BJ (cell line): ENCODE measurements at regions not wholly inside any gene's neighbourhood (a gene's known extent, or its start where the extent isn't known, plus 50 kb on each side); places are given as distances from the start of the nearest gene placed in this dataset.

ENCODE experiments used
- CTCF ChIA-PET: fragments of 350-600 bp; formaldehyde crosslinking; extraction: SDS; loops from one replicate; lab custom pipeline; 2021; ENCODE audit warnings: antibody characterized with exemption, inconsistent platforms; lab: Yijun Ruan, JAX
- POLR2A ChIA-PET: fragments of 300-600 bp; sonication (Branson Sonifier 250); formaldehyde crosslinking; extraction: SDS; loops from one replicate; lab custom pipeline; 2021; ENCODE audit warnings: antibody characterized with exemption; lab: Charles Lee
- DNase-seq: peaks from one replicate; pipeline ENCODE4 v3.0.0-alpha.2; 2011; ENCODE audit warnings: low read depth
- H3K27me3 ChIP-seq: 2 replicates; pipeline ENCODE4 v1.6.0; 2011; ENCODE audit warnings: low read length; ENCODE audit not compliant: control insufficient read depth, insufficient read depth
- H3K36me3 ChIP-seq: 2 replicates; pipeline ENCODE4 v1.5.1; 2011; ENCODE audit warnings: low read length; ENCODE audit not compliant: control insufficient read depth, insufficient read depth
- H3K4me3 ChIP-seq: 2 replicates; pipeline ENCODE4 v1.5.1; 2011; ENCODE audit warnings: low read depth, mild to moderate bottlenecking, control low read depth, low read length
- TF ChIP-seq, protein P1 (sequence below): IDR thresholded peaks from 2 replicates; pipeline ENCODE4 v1.5.1; 2011; ENCODE audit warnings: low read depth, mild to moderate bottlenecking, control low read depth, inconsistent platforms, low read length, moderate library complexity; ENCODE audit not compliant: insufficient read depth

DNA sequence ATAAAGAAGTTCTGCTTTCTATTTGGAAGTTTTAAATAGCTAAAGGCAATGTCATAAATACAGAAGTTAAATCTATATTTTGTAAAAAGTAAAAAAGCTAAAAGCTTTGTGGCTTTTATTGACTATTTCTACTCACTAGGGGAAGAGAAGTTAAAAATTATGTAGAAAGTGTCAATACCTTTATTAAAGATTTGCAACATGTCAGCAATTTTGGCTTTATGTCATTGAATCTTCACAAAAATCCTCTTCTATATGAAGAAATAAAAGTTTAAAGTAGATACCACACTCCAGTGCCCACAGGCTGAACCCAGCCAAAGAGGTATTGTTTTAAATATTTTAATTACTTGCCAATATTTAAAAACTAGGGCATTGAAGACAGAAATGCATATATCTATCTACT lies 160.6 kb upstream of the HSF2 start:
- ChIA-PET CTCF (no interaction called here), POLR2A (no interaction called here)
- H3K36me3 ChIP-seq: no peaks in the 10 kb centered on the region
- H3K4me3 ChIP-seq: no peak overlapping the region
- TF ChIP-seq, protein P1, sequence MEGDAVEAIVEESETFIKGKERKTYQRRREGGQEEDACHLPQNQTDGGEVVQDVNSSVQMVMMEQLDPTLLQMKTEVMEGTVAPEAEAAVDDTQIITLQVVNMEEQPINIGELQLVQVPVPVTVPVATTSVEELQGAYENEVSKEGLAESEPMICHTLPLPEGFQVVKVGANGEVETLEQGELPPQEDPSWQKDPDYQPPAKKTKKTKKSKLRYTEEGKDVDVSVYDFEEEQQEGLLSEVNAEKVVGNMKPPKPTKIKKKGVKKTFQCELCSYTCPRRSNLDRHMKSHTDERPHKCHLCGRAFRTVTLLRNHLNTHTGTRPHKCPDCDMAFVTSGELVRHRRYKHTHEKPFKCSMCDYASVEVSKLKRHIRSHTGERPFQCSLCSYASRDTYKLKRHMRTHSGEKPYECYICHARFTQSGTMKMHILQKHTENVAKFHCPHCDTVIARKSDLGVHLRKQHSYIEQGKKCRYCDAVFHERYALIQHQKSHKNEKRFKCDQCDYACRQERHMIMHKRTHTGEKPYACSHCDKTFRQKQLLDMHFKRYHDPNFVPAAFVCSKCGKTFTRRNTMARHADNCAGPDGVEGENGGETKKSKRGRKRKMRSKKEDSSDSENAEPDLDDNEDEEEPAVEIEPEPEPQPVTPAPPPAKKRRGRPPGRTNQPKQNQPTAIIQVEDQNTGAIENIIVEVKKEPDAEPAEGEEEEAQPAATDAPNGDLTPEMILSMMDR: no peak
- H3K27me3 ChIP-seq: no peaks in the 10 kb centered on the region
- no peak for DNase-seq

DNA sequence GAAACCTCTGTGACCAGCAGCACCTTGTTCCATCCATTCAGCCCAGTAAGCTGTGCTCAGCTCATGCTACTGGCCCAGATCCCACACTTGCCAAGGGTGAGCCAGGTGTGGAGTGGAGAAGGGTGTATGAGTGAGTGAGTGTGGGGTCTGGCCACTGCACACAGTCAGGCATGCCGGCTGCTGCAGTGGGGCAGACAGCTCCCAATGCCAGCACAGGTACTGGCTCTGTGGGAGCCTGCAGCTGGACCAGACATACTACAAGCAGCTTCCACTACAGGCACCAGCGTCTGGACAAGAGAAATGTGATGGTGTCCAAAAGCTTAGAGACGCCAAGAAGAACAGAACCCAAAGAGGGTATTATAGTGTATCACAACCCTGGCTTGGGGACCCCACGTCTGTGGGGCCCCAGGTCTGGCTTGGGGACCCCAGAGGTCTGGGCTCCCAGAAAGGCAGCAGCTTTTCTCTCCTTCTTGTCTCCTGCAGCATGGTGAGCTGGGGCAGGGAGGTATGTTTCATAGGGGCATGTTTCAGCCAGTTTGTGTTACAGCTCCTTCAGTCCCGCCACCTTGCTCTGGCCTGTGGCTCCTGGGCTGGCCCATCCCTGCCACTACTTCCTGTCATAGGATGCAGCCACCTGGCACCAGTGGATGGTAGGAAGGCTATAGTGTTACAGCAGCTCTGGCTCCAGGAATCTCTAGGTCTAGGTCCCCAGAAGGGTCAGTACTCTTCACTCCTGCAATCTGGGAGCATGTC lies 152.4 kb upstream of the HSF2 start:
- no peak for DNase-seq
- TF ChIP-seq, protein P1: no peak
- H3K4me3 ChIP-seq: no peak overlapping the region
- ChIA-PET POLR2A (no interaction called here), CTCF (no interaction called here)
- H3K36me3 ChIP-seq: no peaks in the 10 kb centered on the region
- no peaks in the 10 kb centered on the region for H3K27me3 ChIP-seq

DNA sequence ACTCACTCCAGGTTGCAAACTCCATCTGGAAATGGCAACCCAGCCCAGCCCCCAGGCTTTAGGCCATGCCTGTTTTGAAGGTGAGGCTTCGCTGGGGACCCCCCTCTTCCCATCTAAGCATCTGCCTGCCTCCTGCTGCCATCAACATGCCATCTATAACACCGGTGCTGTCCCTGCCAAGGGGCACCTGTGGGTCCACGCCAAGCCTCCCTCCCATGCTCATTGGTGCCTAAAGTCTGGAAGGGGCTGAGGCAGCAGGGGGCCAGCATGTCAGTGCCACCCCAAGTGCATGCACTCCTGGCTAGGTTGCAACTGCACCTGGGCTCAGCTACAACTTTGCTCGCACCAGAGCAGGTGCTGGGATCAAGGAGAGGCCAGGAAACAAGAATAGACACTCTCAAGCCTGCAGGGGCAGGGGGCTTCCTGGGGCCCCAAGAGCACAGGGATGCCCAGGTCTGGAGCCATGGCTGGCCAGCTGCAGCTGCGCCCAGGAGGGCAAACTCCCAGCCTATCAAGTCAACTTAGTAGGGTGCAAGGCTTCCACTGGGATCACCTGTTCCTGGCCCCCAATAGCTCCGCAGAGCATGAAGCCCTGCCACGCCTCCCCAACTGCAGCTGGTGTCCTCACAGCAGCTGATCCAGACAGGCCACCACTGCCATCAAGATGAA lies 151.3 kb upstream of the HSF2 start:
- H3K36me3 ChIP-seq: no peaks in the 10 kb centered on the region
- H3K27me3 ChIP-seq: no peaks in the 10 kb centered on the region
- POLR2A ChIA-PET: no interaction called here
- CTCF ChIA-PET: no interaction called here
- no peak overlapping the region for H3K4me3 ChIP-seq
- no peak for DNase-seq
- TF ChIP-seq, protein P1: no peak

DNA sequence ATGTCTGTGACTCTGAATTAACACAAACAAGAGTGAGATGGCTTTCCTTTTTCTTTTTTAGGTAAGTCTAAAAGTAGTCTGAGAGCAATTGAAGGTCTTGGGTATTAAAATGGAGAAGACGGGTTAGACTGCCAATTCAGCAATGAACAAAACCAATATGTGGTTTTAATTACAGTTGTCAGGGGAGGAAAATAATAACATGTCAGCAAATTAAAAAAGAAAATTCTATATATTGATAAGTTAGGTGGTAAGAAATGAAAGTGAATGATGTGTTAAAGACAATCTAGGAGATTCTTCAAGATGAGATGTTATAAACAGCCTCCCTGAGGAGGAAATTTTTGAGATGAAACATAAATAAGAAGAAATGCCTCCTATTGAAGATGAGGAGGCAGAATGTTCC lies 150.6 kb upstream of the HSF2 start:
- H3K4me3 ChIP-seq: no peak overlapping the region
- H3K27me3 ChIP-seq: no peaks in the 10 kb centered on the region
- CTCF ChIA-PET: no interaction called here
- POLR2A ChIA-PET: no interaction called here
- TF ChIP-seq, protein P1: no peak
- no peak for DNase-seq
- H3K36me3 ChIP-seq: no peaks in the 10 kb centered on the region

DNA sequence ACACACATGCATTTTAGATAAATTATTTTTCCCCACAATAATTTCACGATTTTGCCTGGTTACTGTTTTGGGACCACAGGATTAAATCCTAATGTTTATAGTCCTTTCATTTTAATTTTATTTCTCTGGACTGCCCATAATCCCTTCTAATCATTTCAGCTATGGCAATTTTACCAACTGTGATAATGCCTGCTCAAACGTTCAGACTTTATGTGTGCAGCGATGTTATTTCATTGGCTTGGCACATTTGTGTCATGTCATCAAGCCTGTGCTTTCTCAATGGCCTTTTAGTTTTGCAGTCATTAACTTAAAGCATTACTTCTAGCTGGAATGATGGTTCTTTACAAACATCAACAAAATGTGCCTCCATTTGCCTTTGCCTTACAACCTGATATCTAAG lies 140.6 kb upstream of the HSF2 start:
- TF ChIP-seq, protein P1: no peak
- ChIA-PET POLR2A (no interaction called here), CTCF (no interaction called here)
- Histone ChIP-seq H3K36me3 (no peaks in the 10 kb centered on the region), H3K4me3 (no peak overlapping the region), H3K27me3 (no peaks in the 10 kb centered on the region)
- no peak for DNase-seq
